Activated T-helper 9 cell treated with anti-CD3 and anti-CD28 coated beads, Interleukin-2, amount 50 U/mL, for 16 hours (primary cell): ENCODE measurements at regions not wholly inside any gene's neighbourhood (a gene's known extent, or its start where the extent isn't known, plus 50 kb on each side); places are given as distances from the start of the nearest gene placed in this dataset.

Experiments
- DNase-seq: peaks from one replicate; pipeline ENCODE4 v3.0.0-alpha.2; 2020; ENCODE audit warnings: low read depth

DNA sequence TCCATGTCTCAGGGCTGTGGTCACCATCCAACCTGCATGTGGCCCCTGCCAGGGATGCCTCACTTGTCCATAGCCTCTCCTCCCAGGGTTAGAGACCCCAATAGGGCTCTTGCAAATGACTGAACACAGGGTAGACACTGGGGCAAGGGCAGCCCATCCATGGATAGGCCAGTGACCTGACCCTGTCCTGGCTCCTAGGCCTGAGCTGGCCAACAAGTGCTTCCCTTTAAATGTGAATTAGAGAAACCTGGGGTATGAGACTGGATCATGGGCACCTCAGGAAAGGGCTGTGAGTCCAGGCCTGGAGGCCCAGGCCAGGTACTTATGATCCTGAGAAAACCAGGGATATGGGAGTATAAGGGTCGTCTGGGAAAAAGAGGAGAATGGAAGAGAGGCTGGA, 64.5 kb downstream of the COPS8 start:
- DNase-seq: no peak

DNA sequence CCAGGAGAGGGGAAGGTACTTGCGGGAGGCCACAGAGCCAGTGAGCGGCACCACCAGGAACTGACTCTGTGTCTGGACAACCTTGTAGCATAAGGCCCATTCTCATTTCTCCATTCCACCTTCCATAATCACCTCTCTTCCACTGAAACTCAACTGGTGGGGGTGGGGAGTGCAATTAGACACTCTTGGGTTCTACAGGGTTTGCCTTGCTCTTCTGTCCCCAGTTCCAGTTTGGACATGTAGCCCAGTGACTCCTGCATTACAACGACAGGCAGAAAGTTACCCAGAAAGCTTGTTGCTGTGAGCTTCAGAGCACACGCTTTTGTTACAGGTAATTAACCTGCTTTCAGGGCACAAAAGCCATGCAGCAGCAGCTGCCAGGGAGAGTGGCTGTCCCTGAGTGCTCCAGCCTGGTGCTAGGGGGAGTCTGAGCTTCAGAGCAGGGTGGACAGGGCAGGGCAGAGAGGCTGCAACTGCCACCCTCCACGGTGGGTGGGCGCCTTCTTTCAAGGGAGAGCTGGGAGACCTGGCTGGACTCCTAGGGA, 65.2 kb downstream of the COPS8 start:
- no peak for DNase-seq

DNA sequence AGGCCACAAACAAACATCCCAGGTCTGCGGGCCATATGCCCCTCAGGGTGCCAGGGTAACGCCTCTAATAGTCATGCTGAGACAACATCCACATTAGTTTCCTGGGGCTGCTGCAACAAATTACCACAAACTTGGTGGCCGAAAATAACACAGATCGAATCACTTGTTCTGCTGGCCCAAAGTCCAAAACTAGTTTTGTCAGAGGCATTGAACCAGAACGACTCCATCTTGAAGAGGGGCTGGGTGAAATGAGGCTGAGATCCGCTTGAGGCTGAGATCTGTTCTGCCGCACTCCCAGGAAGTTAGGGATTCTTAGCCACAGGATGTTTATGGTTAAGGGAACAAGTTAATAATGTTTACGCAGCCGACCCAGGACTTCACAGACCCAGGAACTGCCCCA, 66.7 kb downstream of the COPS8 start:
- DNase-seq: no peak

DNA sequence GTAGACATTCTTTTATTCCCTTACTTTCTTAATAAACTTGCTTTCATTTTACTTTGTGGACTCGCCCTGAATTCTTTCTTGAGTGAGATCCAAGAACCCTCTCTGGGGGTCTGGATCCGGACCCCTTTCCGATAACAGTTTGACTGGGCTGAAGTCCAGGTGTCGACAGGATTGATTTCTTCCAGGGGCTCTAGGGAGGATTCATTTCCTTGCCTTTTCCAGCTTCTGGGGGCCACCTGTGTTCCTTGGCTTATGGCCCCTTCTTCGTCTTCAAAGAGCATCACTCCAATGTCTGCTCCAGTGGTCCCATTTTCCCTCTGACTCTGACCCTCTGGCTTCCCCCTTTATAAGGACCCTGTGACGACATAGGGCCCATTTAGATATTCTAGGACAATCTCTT, 67.5 kb downstream of the COPS8 start:
- DNase-seq: no peak

DNA sequence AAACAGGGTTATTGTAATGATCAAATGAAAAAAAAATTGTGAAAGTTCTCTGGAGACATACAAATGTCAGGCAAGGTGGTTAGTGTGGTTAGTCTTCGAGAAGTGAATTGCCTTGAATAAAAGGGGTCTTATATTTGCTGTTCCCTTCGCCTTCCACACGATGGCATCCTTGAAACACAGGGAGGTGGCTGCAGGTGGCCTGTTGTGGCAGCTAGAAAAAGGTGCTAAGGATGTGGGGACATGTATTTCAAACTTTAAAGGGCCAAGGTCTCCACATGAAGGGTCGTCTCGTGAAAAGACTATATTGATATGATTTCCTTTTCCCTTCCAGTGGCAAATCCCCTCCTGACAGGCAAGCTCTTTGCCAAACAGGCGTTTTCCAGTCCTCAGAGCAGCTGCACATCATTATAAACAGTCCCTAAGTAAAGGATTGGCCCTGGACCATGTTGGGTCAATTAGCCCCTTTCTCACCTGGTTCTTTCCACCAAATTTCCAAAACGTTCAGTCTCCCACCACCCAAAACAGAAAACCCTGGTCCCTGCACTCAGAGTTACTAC, 68.5 kb downstream of the COPS8 start:
- DNase-seq: peak; percentile 13

DNA sequence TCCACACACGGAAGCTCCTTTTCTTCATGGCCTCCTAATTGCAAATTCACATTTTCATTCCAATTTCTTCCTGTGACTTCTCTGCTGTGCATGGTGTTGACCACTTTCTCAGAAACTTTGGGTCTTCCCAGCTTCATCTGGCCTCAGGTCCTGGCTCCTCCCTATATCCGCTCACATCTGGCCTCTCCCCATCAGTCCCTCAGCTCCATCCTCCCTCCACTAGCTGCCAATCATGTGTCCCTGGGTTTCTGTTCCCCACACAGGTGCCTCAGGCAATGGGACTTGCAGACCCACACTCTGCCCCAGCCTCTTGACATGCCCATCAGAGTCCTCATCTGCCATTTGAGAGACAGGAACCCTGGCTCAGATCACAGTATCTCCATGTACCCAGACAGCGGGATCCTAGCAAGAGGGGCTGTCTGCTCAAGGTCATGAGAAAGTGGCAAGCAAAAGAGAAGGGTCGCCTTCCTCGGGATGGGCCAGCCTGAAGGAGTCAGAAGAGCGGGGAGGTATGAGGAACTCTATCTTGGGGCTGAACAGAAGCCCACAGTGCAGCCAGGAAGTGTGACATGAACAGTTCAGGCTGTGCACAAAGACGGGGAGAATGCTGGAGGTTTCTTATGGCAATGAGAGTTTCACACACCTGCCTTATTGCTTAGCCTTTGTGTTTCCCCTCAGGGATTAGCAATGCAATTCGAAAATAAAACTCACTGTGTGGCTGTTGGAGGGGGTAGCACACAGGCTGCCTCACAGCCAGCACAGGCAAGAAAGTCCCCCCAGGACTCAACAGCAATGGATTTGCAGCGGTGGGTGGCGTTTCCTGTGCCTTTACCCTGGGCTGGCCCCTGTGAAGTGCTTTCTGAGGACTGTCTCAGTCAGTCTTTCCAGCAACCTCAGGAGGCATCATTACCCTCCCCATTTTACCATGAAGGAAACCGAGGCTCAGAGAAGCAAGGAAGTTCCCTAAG, 69.5 kb downstream of the COPS8 start:
- no peak for DNase-seq

DNA sequence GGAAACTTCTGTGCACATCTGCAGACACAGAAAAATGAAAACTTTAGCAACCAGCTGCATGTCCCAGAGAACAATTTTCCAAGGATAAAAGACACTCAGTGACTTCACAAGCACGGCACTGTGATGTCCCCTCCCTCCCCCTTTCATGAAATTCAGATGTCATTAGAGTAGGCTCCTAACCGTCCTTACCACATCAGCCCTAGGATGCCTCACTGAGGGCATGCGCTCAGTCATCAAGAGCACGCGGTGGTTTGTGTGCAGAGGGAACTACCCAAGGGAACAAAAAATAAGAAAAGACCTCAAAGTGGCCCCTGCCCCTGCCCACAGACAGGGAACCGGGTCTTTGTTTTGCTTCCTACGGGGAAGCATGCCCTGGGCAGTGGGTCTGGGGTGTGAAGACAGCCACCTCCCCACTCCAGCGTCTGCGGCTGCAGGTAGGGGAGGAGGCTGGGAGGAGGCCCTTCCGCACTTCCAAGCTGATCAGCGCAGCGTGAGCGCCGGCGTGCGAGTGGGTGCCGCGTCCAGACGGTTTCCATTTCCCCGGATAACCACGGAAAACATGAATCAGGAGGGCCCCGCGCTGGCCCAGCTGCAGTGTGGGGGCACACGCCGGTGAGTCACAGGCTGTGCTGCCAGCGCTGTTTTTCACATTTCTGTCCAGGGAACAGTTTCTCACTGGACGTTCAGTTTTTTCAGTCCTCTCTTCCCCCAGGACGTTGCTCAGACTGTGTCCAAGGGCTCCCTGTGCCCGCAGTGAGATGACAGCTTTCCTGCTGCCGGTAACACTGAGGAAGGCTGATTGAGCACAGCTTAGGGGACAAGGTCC, 70.6 kb downstream of the COPS8 start:
- peak; percentile 9 for DNase-seq

DNA sequence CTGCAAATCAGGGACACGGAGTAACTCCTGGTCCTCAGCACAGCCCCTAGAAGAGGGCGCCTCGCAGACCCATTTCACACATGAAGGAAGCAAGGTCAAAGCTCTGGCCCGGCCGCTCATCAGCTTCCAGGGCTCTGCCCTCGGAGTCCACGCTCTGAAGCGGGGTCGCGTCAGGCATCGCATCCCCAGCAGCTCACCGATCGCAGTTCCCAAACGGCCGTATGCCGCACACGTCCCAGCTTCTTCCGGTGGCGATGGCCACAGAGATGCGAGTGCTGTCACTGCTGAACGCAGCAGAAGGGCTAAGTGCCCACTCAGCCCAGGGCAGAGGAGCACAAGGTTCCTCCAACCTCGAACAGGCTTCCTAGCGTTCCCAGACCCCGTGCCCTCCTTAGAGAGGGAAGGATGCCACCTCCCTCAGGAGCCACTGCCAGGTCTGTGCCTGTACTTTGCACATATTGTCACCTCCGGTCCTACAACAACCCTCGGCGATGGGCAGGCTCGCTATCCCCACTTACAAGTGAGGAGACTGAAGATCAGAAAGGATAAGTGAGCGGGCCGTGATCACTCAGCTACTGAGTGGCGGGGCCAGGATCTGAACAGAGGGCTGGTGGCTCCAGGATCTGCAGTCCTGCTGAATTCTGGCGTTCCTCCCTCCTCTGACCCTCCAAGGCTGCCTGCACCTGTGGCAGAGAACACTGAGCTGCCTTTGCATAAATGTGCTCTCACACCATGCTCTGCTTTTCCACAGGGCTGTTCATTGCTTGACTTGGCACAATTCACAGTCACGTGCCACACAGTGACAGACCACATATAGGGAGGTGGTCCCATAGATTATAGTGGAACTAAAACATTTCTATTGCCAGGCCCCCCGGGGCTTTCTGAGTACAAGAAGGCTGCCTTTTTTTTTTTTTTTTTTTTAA, 71.4 kb downstream of the COPS8 start:
- no peak for DNase-seq

DNA sequence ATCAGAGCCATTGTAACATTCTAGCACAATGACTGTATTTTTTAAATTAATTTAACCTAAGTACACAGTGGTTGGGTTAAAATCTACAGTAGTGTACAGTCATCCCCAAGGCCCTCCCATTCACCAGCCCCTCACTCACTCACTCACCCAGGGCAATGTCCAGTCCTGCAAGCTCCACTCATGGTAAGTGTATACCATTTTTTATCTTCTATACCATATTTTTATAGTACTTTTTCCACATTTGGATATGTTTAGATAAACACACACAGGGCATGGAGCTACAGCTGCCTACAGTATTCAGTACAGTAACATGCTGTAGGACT, 72.1 kb downstream of the COPS8 start:
- no peak for DNase-seq

DNA sequence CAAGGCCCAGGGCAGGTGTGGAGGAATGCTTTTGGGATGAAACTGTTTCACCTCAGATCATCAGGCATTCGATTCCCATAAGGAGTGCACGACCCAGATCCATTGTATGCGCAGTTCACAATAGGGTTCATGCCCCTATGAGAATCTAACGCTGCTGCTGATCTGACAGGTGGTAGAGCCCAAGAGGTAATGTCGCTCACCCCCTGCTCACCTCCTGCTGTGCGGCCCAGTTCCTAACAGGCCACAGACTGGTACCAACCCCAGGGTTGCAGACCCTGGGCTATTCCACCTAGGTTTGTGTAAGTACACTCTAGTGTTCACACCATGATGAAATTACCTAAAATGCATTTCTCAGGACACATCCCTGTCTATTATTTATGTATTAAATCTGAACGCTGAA, 72.5 kb downstream of the COPS8 start:
- DNase-seq: no peak

DNA sequence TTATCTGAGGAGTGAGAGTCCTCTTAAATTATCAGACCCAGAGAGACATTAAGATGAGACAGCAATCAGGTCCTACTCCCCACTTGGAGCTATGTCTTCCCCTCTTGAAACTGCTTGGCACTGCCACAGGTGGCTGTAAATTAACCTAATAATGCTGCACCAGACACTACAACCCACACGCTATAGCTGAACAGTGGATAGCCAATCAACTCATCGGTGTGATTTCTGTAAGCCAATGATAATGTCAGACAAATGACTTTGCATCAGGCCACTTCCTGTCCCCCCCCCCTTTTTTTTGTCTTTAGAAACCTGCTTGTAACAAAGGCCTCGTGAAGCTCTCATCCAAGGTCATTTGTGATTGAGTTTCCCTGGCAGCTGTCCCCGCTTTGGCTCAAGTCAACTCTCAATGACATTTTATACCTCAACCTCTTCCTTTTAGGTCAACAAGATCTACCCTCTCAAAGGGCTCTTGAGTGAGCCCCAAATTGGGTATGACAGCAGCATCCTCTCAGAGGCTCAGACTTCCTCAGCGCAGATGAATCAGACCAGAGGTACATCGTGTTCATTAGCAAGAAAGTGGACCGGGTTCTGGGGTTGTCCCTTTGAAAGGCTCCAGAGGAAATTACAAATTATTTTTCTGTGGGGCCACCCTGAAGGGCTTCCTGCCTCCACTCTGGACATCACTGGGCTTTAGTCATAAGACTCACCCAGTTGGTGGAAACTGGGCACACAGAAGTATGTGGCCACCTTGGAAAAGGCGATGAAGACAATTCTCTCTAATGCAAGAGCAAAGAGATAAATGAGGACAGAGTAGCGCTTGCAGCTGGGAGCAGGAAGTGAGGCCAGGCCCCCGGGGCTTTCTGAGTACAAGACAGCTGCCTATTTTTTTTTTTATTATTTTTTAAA, 73.6 kb downstream of the COPS8 start:
- DNase-seq: no peak

DNA sequence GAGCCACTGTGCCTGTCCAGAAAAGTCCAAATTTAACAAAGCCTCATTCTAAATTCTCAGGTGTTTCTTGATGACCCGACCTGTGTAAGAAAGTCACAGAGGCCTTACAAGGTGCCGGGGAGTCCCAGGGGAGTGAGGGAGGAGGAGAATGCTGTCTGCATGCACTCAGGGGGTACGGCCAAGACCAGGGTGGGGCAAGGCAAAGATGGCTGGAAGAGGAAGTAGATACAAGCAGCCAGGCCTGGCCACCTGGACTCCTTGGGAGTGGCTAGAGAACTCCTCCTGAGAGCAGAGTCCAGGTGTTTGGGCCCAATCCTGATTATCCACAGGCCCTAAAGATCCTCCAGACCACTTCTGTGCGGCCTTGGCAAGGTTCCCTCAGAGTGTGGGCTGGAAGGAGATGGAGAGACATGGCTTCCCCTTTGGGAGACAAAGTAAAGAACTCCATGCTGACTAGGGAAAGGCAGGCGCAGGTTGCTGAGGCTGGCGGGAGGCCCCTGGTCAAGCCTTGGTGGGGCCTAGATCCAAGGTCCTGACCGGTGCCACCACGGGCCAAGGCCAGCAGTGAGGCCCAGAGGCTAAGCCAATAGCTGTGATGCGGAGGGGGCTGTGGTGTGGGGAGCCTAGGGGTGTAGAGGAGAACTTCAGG, 74.7 kb downstream of the COPS8 start:
- DNase-seq: no peak

DNA sequence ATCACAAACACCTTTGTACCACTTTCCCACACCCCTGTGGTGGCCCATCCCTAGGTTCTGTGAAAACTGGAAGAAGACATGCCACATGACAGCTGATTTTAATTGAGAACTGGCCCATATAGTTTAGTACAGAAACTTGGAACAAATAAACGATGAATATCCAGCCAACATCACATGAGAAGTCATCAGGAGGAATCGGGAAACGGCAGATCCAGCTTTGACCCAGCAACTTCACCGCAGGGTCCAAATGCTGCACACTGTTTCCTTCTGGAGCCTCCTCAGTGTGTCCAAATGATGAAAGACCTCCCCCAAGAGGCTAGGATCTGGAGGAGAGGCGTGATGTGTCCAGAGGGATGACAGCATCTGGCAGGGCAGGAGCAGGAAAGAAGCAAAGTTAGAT, 75.5 kb downstream of the COPS8 start:
- no peak for DNase-seq

DNA sequence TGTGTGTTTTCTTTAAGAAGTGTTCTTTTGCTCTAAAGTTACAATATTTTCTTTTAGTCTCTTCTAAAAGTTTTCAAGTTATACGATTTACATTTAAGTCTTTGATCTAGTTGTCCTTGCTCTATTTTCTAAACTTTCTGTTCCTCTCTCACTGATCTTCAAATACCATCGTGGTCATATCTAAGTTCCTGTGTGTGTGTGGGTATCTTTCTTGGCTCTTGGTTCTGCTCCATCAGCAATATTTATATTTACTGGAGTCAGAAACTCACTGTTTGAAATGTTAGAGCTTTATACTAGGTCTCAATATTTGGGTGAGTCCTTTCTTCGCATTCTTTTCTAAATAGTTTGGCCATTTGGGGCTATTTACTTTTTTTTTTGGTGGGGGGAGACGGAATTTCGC, 77.3 kb downstream of the COPS8 start:
- DNase-seq: no peak

DNA sequence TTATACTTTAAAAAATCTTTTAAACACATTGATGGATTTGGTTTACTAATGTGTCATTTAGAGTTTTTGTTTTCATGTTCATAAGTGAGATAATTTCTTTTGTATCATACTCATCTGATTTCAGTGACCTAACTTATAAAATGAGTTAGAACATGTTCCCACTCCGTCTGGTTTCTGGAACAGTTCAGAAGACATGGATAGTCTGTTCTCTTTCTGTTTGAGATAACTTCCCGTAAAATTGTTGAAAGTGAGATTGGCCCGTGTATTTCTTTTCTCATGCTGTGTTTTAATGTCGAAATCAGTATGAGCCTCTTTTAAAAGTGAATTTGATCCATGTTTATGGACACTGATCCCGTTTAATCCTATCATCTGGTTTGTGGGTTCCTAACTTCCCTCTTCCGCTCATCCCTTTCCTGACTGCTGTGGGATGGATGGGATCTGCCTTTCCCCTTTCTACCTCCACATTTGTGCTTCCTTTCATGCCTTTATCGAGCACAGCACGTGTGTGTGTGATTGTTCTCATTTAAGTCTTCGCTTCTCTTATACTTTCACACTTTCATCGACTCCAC, 78.9 kb downstream of the COPS8 start:
- DNase-seq: no peak

DNA sequence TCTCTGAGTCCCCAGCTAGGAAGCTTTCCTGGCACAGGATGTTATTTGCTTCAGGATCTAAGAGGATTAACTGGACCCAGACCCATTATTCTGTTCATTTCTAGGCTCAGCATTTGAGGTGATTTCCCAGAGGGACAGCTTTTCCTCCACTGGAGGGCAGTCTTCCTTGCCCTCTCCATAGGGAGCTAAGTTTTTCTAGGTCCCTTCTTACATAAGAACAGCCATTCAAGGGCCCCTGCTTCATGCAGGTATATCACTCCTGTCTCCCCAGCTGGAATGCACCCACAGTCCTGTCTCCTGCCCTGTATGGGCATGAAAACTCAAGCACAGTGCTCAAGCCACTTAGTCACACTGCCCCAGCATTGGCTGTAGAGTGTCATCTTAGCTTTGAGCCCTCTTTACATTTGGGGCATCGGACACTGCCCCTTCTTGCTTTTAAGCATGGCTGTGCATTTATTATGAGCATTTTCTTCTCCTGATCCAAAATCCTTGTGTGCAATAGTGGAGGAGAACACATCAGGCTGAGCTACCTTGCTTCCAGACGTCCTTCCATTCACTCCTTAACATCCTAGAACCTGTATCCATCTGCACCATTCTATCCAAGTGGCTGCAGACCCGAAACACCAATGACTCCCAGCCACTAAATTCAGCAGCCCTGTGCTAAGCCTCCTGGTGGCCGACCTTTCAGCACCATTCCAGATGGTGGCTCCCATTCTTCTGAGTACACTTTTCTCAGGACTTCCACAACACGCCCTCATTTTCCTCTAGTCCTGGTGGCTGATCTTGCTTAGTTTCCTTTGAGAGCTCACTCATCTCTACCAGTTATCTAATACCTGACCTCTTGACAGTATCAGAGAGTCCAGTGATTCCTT, 80.0 kb downstream of the COPS8 start:
- DNase-seq: no peak

DNA sequence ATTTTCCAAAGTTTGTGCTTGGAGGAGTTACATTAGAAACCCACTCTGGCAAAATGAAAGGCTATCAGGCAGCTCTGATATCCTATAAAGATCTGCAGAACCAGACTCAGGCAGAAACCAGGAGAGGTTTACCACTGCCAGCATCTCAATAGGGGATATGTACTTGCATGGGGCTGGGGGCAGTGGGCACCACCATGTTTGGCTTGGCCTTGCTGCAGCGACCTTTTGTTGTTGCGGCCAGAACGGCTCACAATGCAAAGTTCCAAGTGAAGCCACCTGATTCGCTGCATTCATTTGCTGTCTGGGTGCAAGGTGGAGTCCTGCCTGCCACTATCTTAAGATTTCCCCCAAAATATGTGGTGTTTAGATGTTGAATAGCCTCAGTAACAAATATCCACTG, 81.3 kb downstream of the COPS8 start:
- no peak for DNase-seq

DNA sequence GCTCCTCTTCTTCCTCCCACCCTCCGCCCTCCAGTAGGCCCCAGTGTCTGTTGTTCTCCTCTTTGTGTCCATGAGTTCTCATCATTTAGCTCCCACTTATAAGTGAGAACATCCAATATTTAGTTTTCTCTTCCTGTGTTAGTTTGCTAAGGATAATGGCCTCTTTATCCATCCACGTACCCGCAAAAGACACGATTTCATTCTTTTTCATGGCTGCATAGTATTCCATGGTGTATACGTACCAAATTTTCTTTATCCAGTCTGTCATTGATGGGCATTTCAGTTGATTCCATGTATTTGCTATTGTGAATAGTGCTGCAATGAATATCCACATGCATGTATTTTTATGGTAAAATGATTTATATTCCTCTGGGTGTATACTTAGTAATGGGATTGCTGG, 82.2 kb downstream of the COPS8 start:
- no peak for DNase-seq

DNA sequence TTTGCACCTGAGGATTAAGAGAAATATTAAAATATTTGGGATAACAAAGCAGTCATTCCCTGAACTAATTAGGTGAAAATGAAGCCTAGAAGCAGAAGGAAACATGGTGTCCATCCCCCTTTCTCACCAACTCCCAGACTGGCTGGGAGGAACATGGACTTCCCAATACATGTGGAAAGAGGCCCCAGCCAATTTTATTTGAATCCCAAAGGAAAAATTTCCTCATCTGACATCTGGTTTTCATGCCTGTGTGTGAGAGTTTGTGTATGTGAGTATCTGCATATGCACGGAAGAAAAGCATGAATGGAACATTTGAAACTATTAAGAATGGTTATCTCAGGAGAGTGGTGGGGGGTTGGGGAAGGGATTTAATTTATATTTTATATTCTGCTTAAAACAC, 84.3 kb downstream of the COPS8 start:
- DNase-seq: no peak
